ENCODE measurements at regions not wholly inside any gene's neighbourhood (a gene's known extent, or its start where the extent isn't known, plus 50 kb on each side); places are given as distances from the start of the nearest gene placed in this dataset.
"Not testable (repeated sequence)": the region's sequence is repeated elsewhere in the genome, so short reads cannot be mapped to it uniquely, and the experiment has no call there.

GRCh38 chr4:126183206-126183605, 868.5 kb downstream of the FAT4 start:
- no peak for TF ChIP-seq CTCF (conservative IDR thresholded peaks at IDR 0.05)
- Mint-ChIP-seq H3K9me3 (peaks cover 2% of the 10 kb centered on the region), H3K4me3 (no peak overlapping the region), H3K4me1 (no peaks in the 10 kb centered on the region), H3K27ac (ENCODE audit: unreplicated experiment) (no peak overlapping the region), H3K27me3 (ENCODE audit: low read depth) (no peaks in the 10 kb centered on the region), H3K36me3 (ENCODE audit: low read depth) (no peaks in the 10 kb centered on the region)
- DNase-seq (ENCODE audit: low read depth, low spot score): no peak

- Mint-ChIP-seq H3K36me3 (ENCODE audit: low read depth) (no peaks in the 10 kb centered on the region), H3K4me3 (no peak overlapping the region), H3K27ac (ENCODE audit: unreplicated experiment) (no peak overlapping the region)
These were observed 876.8 kb downstream of the FAT4 start for GRCh38 chr4:126191536-126191935.

GRCh38 chr4:126192506-126192905, 877.8 kb downstream of the FAT4 start:
- Mint-ChIP-seq H3K4me3 (no peak overlapping the region), H3K4me1 (no peaks in the 10 kb centered on the region), H3K36me3 (ENCODE audit: low read depth) (no peaks in the 10 kb centered on the region), H3K27me3 (ENCODE audit: low read depth) (no peaks in the 10 kb centered on the region), H3K9me3 (peaks cover 8% of the 10 kb centered on the region), H3K27ac (ENCODE audit: unreplicated experiment) (peak overlapping the region; percentile 47)
- TF ChIP-seq CTCF (conservative IDR thresholded peaks at IDR 0.05): no peak
- no peak for DNase-seq (ENCODE audit: low read depth, low spot score)

More at GRCh38 chr4:126191536-126191935, 876.8 kb downstream of the FAT4 start:
- no peak for DNase-seq (ENCODE audit: low read depth, low spot score)
- no peaks in the 10 kb centered on the region for H3K4me1 Mint-ChIP-seq
- peaks cover 8% of the 10 kb centered on the region for H3K9me3 Mint-ChIP-seq
- no peaks in the 10 kb centered on the region for H3K27me3 Mint-ChIP-seq (ENCODE audit: low read depth)
- TF ChIP-seq CTCF (conservative IDR thresholded peaks at IDR 0.05): no peak

- H3K36me3 Mint-ChIP-seq (ENCODE audit: low read depth); H3K9me3 Mint-ChIP-seq; H3K27ac Mint-ChIP-seq (ENCODE audit: unreplicated experiment); H3K4me3 Mint-ChIP-seq; DNase-seq (ENCODE audit: low read depth, low spot score); H3K27me3 Mint-ChIP-seq (ENCODE audit: low read depth); H3K4me1 Mint-ChIP-seq: not testable (repeated sequence)
These were observed 886.7 kb downstream of the FAT4 start for GRCh38 chr4:126201251-126202138.

DNA sequence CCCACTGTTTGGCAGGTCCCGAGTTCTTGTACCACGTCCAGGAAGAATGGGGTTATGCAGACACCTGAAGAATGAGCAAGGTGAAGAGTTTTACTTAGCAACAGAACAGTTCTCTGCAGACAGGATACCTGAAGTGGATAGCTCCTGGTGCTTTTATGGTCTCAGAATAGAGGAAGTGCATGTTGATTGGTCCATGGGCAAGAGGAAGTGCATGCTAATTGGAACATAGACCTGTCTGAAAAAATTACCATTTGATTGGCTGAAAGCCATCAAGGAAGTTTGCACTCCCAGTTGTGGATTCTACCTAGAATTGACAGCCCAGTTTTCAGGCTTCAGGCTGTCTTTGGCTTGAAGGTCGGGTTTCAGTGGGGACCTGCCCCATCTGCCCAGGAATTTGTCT, 887.5 kb downstream of the FAT4 start:
- Mint-ChIP-seq H3K9me3 (peaks cover 4% of the 10 kb centered on the region), H3K4me1 (no peaks in the 10 kb centered on the region), H3K36me3 (ENCODE audit: low read depth) (no peaks in the 10 kb centered on the region), H3K27ac (ENCODE audit: unreplicated experiment) (no peak overlapping the region), H3K4me3 (no peak overlapping the region), H3K27me3 (ENCODE audit: low read depth) (no peaks in the 10 kb centered on the region)
- TF ChIP-seq CTCF (conservative IDR thresholded peaks at IDR 0.05): no peak
- no peak for DNase-seq (ENCODE audit: low read depth, low spot score)

GRCh38 chr4:126207910-126208309, 893.2 kb downstream of the FAT4 start:
- no peaks in the 10 kb centered on the region for H3K36me3 Mint-ChIP-seq (ENCODE audit: low read depth)
- no peak overlapping the region for H3K4me3 Mint-ChIP-seq
- H3K4me1 Mint-ChIP-seq: no peaks in the 10 kb centered on the region
- H3K9me3 Mint-ChIP-seq: peaks cover 7% of the 10 kb centered on the region
- no peak for TF ChIP-seq CTCF (conservative IDR thresholded peaks at IDR 0.05)
- DNase-seq (ENCODE audit: low read depth, low spot score): no peak
- H3K27me3 Mint-ChIP-seq (ENCODE audit: low read depth): no peaks in the 10 kb centered on the region
- H3K27ac Mint-ChIP-seq (ENCODE audit: unreplicated experiment): no peak overlapping the region

All from neural crest cell (in vitro differentiated cells).